GM12878 (cell line): ENCODE measurements at regions not wholly inside any gene's neighbourhood (a gene's known extent, or its start where the extent isn't known, plus 50 kb on each side); places are given as distances from the start of the nearest gene placed in this dataset.

Source experiments
- DPF2 ChIP-seq: fragments of 450-650 bp; IDR thresholded peaks from 2 replicates; pipeline ENCODE4 v1.6.1; 2017; ENCODE audit warnings: mild to moderate bottlenecking
- JUNB ChIP-seq: IDR thresholded peaks from 2 replicates; pipeline ENCODE4 v1.6.1; 2016; ENCODE audit warnings: antibody characterized with exemption, mild to moderate bottlenecking
- JUND ChIP-seq: IDR thresholded peaks from 2 replicates; pipeline ENCODE4 v1.6.1; 2012; ENCODE audit warnings: low read depth, mild to moderate bottlenecking, low read length, improper control_type of control experiment, moderate library complexity
- NR2F1 ChIP-seq: fragments of 450-650 bp; conservative IDR thresholded peaks from 2 replicates; pipeline ENCODE4 v1.6.1; 2017; ENCODE audit warnings: mild to moderate bottlenecking
- SMC3 ChIP-seq: IDR thresholded peaks from 2 replicates; pipeline ENCODE4 v1.6.1; 2011; ENCODE audit warnings: low read length, improper control_type of control experiment, borderline replicate concordance
- TAF1 ChIP-seq: IDR thresholded peaks from 2 replicates; pipeline ENCODE4 v1.6.1; 2011; ENCODE audit warnings: mild to moderate bottlenecking, low read depth, low read length, borderline replicate concordance
- YBX1 ChIP-seq: fragments of 450-650 bp; IDR thresholded peaks from 2 replicates; pipeline ENCODE4 v1.6.1; 2016; ENCODE audit warnings: antibody characterized with exemption
- TF ChIP-seq, protein P1 (sequence below), 3 experiments: IDR thresholded peaks in 2 of 3; conservative IDR thresholded peaks in 1 of 3; 2 replicates each; pipeline ENCODE4 v1.5.1; 2011; ENCODE audit warnings: low read depth in 3 of 3, low read length in 3 of 3, mild to moderate bottlenecking in 3 of 3, control low read depth in 2 of 3, moderate library complexity in 2 of 3, inconsistent platforms in 1 of 3, mixed read lengths in 1 of 3; ENCODE audit not compliant: control insufficient read depth in 2 of 3, insufficient read depth in 1 of 3; ENCODE audit errors: extremely low read depth in 1 of 3
- TF ChIP-seq, protein P2 (sequence below): fragments of 450-650 bp; IDR thresholded peaks from 2 replicates; pipeline ENCODE4 v1.6.1; 2016; ENCODE audit warnings: mild to moderate bottlenecking
- TF ChIP-seq, protein P3 (sequence below): fragments of 450-650 bp; IDR thresholded peaks from 2 replicates; pipeline ENCODE4 v1.6.1; 2017; ENCODE audit warnings: mild to moderate bottlenecking
- TF ChIP-seq, protein P4 (sequence below): fragments of 150-350 bp; IDR thresholded peaks from 2 replicates; pipeline ENCODE4 v1.6.1; 2014; ENCODE audit warnings: mild to moderate bottlenecking, low read depth, low read length

DNA sequence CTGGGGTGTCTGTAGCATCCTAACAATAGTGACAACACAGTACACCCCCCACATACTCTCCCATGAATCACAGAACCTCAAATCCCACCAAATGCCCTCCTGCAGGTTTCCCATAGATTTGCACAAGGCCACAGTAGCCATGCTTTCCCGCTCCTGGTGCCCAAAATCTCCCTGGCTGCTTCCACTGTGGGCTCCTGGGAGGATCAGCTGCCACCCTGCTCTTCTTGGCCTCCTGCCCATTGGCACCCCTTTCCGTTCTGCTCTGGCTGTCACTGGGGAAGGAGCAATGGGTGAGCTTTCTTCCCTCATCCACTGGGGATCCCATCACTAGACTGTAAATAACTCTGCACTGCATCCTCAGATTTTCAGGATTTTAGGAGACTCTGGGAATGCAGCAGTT is 92.1 kb upstream of the SLC24A5 start:
- TF ChIP-seq TAF1 = no peak
- TF ChIP-seq, protein P1, sequence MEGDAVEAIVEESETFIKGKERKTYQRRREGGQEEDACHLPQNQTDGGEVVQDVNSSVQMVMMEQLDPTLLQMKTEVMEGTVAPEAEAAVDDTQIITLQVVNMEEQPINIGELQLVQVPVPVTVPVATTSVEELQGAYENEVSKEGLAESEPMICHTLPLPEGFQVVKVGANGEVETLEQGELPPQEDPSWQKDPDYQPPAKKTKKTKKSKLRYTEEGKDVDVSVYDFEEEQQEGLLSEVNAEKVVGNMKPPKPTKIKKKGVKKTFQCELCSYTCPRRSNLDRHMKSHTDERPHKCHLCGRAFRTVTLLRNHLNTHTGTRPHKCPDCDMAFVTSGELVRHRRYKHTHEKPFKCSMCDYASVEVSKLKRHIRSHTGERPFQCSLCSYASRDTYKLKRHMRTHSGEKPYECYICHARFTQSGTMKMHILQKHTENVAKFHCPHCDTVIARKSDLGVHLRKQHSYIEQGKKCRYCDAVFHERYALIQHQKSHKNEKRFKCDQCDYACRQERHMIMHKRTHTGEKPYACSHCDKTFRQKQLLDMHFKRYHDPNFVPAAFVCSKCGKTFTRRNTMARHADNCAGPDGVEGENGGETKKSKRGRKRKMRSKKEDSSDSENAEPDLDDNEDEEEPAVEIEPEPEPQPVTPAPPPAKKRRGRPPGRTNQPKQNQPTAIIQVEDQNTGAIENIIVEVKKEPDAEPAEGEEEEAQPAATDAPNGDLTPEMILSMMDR (IDR thresholded peaks at IDR 0.05 in 2 of 3, conservative IDR thresholded peaks at IDR 0.05 in 1 of 3; ENCODE audit: control insufficient read depth in 2 of 3, extremely low read depth in 1 of 3, insufficient read depth in 1 of 3, low read depth in 3 of 3, low read length in 3 of 3) = no peak
- no peak for TF ChIP-seq JUND
- TF ChIP-seq NR2F1 = no peak
- TF ChIP-seq, protein P2, sequence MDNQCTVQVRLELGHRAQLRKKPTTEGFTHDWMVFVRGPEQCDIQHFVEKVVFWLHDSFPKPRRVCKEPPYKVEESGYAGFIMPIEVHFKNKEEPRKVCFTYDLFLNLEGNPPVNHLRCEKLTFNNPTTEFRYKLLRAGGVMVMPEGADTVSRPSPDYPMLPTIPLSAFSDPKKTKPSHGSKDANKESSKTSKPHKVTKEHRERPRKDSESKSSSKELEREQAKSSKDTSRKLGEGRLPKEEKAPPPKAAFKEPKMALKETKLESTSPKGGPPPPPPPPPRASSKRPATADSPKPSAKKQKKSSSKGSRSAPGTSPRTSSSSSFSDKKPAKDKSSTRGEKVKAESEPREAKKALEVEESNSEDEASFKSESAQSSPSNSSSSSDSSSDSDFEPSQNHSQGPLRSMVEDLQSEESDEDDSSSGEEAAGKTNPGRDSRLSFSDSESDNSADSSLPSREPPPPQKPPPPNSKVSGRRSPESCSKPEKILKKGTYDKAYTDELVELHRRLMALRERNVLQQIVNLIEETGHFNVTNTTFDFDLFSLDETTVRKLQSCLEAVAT = no peak
- TF ChIP-seq JUNB = no peak
- no peak for TF ChIP-seq SMC3
- TF ChIP-seq YBX1 = no peak
- TF ChIP-seq DPF2 = no peak
- TF ChIP-seq, protein P3, sequence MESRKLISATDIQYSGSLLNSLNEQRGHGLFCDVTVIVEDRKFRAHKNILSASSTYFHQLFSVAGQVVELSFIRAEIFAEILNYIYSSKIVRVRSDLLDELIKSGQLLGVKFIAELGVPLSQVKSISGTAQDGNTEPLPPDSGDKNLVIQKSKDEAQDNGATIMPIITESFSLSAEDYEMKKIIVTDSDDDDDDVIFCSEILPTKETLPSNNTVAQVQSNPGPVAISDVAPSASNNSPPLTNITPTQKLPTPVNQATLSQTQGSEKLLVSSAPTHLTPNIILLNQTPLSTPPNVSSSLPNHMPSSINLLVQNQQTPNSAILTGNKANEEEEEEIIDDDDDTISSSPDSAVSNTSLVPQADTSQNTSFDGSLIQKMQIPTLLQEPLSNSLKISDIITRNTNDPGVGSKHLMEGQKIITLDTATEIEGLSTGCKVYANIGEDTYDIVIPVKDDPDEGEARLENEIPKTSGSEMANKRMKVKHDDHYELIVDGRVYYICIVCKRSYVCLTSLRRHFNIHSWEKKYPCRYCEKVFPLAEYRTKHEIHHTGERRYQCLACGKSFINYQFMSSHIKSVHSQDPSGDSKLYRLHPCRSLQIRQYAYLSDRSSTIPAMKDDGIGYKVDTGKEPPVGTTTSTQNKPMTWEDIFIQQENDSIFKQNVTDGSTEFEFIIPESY = no peak
- TF ChIP-seq, protein P4, sequence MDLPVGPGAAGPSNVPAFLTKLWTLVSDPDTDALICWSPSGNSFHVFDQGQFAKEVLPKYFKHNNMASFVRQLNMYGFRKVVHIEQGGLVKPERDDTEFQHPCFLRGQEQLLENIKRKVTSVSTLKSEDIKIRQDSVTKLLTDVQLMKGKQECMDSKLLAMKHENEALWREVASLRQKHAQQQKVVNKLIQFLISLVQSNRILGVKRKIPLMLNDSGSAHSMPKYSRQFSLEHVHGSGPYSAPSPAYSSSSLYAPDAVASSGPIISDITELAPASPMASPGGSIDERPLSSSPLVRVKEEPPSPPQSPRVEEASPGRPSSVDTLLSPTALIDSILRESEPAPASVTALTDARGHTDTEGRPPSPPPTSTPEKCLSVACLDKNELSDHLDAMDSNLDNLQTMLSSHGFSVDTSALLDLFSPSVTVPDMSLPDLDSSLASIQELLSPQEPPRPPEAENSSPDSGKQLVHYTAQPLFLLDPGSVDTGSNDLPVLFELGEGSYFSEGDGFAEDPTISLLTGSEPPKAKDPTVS = no peak
